ENCODE measurements at regions not wholly inside any gene's neighbourhood (a gene's known extent, or its start where the extent isn't known, plus 50 kb on each side); places are given as distances from the start of the nearest gene placed in this dataset.

DNA sequence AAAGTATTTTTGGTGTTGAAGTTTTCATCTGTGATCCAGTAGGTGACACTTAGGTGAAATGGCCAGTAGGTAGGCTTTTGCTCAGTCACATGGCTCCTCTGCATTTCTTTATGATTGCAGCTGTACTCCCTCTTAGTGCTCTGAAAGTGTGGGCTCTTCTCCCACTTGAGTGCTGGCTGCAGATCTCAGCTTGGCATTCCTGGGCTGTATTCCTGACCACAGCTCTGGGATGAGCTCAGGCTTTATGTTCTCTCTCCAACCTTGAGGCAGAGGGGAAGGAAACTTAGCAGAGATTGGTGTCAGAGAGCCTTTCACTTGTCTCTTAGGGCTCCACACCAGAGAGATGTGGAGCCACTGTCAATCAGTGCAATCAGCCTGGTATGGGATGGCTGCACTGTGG lies 254.3 kb downstream of the NDFIP2 start:
- TF ChIP-seq SP1 (IDR thresholded peaks at IDR 0.05): no peak
- TF ChIP-seq TARDBP (IDR thresholded peaks at IDR 0.05): no peak
- TF ChIP-seq FOXA1 (IDR thresholded peaks at IDR 0.05): no peak
- no peak for TF ChIP-seq ARNT (IDR thresholded peaks at IDR 0.05)
- no peak for TF ChIP-seq LEF1 (IDR thresholded peaks at IDR 0.05; ENCODE audit: borderline replicate concordance)
- no peak for TF ChIP-seq ELF4 (IDR thresholded peaks at IDR 0.05)
- TF ChIP-seq FOXM1 (IDR thresholded peaks at IDR 0.05; ENCODE audit: borderline replicate concordance): no peak
- no peak for TF ChIP-seq SUZ12 (IDR thresholded peaks at IDR 0.05)
- no peak for TF ChIP-seq ZNF384 (IDR thresholded peaks at IDR 0.05)
- no peak for TF ChIP-seq NFRKB (IDR thresholded peaks at IDR 0.05)
- no peak for TF ChIP-seq FOXK2 (IDR thresholded peaks at IDR 0.05)
- TF ChIP-seq BHLHE40 (IDR thresholded peaks at IDR 0.05; ENCODE audit: borderline replicate concordance): no peak
- TF ChIP-seq, protein P1, sequence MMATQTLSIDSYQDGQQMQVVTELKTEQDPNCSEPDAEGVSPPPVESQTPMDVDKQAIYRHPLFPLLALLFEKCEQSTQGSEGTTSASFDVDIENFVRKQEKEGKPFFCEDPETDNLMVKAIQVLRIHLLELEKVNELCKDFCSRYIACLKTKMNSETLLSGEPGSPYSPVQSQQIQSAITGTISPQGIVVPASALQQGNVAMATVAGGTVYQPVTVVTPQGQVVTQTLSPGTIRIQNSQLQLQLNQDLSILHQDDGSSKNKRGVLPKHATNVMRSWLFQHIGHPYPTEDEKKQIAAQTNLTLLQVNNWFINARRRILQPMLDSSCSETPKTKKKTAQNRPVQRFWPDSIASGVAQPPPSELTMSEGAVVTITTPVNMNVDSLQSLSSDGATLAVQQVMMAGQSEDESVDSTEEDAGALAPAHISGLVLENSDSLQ (IDR thresholded peaks at IDR 0.05): no peak
